HG03064 (cell line): ENCODE measurements at regions not wholly inside any gene's neighbourhood (a gene's known extent, or its start where the extent isn't known, plus 50 kb on each side); places are given as distances from the start of the nearest gene placed in this dataset.

Source experiments
- ATAC-seq: cut with Tn5 transposase; IDR thresholded peaks from one replicate; pipeline ENCODE4 v1.9.1; 2021; ENCODE audit warnings: low read depth; ENCODE audit not compliant: unreplicated experiment

DNA sequence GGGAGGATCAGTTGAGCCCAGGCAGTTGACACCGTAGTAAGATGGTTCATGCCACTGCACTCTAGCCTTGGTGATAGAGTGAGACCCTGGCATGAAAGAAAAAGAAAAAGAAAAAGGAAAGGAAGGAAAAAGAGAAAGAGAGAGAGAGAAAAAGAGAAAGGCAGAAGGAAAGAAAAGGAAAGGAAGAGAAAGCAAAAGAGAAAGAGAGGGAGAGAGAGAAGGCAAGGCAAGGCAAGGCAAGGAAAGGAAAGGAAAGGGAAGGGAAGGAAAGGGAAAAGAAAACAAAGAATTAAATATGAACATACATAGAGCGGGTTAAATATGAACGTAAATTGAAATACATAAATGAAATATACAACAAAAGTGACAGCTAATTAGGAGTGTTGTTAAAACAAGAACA, 167.5 kb upstream of the SETBP1 start:
- no peak for ATAC-seq

DNA sequence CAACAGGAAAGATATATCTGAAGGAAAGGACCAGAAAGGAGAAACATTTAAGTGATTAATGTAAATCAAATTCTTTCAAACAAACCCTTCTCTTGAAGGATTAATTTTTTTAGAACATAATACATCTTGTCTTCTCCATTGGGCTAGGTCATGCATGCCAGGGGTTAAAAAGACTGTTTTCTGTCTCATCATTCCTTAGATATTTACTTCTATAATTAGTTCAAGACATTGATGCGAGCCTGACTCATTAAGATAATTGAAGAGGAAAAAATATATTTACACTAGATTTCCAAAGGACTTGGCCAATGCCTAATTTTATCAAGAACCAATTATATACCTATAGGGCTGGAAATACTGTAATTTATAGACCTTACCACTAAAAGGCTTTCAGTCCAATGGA, 166.6 kb upstream of the SETBP1 start:
- ATAC-seq: no peak

DNA sequence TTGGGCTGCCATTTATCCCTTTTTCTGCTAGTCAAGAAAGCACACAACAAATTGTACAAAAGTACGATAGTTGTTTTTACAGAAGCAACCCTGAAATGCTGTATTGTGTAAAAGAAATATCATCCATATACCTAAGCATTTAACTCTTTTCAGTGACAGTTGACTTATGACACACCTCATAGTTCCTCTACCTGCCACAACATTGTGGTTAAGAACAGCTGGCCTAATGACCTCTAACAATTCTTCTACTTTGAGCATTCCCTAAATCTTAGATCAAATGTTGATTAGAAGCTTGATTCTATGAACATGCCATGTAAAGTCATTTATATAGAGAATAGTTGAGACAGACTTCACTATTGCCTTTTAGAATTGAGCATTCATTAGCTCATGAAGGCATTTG, 165.9 kb upstream of the SETBP1 start:
- no peak for ATAC-seq

DNA sequence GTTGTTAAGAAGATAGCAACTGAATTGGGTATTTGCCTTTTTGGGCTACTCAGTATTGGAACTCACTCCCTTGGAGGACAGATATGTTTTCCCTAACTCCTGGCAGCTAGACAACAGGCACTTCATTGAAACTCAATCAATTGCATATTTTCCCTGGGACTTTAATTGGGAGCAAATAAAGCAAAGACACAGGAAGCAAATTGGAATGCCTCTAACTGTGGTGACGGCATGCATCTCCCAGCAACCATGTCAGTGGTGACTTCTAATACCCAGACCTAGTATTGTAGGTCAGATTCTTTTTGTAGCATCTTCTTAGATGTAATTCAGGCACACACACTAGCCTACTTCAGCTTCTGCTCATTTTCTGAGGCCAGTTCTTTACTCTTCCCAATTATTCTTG, 164.2 kb upstream of the SETBP1 start:
- ATAC-seq: no peak

DNA sequence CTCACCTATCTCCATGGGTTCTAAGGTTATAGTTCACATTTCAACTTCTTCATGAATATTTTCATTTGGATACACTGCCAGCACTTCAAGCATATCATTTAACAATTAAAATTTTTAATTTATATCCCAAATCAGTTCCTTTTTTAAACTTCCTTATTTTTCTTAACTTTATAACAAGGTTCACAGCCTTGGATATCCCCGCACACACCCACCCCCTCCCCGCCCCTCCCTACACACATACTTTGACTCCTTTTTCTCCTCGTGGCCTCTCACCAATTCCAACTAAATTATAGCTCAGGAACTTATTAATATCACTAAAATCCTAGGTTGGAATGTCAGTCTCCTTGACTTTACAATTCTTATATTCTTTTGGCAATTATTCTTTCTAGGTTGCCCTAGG, 163.6 kb upstream of the SETBP1 start:
- no peak for ATAC-seq

DNA sequence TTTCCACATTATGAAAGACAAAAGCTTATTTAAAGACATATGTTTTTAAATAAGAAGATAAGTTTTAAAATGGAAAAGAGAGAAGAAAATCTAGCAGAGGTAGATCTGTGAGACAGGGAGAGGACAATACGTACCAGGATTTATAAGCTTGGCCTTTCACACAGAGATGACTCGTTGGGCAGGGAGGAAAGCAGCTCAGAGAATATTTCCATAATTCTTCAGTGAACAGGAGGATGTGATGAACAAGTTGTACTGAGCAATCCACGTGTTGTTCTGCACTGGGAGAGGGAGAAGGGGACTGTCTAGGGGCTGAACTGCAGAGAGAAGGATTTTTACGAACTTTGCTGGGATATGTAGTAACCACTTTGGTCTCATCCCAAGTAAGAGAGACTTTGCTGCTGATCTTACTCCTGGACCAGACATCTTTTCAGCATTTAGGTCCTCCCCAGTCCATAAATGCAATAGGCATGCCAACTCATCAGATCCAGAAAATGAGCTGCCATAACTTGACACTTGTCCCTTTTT, 162.5 kb upstream of the SETBP1 start:
- ATAC-seq: no peak

DNA sequence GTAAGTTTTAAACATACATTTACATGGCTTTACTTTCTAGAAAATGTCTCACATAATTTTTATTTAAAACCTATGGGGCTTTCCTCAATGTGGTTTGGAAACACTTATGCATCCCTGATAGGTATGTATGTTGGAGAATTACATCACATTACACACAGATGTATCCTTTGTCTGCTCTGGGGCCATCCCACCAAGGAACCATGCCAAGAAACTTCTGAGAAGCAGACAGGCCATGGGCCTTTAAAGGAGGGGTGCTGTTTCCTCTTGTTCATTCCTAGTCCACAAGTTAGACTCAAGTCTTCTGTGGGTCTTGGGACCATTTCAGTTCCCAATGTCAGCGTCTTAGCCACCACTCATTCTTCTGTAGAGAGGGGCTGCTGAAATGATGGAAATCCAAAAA, 162.0 kb upstream of the SETBP1 start:
- no peak for ATAC-seq

DNA sequence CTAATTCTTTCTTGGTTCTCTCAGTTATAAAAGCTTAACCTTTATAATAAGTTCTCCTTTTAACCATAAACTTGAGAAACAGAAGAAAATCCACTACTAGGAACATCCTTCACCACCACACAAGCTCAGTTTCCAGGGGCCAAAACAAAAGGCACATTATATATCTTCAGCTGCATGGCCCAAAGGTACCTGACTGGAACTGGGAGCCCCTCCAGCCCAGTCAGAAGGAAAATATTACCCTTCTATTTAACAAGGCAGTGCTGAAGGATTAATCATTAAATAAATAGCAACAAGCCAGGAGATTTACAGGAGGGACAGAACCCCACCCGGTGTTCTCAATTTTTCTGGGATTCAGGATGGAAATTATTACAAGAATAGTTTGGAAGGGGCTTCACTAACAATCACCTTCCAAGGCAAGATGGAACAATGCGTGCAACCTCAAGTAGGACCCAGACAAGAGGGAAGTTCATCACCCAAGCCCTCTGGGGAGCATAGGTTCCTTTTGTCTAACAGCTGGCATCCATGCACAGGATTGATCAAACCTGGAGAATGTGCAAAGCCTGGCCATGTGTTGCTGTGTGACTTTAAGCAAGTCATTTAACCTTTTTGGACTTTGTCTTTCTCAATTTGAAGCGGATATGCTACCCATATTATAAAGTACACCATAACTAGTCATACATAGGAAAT, 159.6 kb upstream of the SETBP1 start:
- ATAC-seq: no peak

DNA sequence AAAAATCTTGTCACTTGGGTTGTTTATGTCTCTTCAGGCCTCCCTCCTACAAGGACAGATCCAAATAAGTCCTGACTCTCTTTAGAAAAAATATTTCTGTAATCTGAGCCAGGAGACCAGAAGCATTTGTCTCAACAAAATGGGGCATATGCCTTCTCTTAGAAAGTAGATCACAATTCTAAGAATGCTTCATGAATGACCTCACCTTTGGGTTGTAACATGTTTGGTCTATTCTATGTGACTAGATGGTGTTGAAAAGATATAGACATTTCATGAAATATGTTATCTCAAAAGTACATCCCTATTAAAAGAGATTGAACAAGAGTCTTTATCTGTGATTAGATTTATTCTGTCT, 159.0 kb upstream of the SETBP1 start:
- no peak for ATAC-seq

DNA sequence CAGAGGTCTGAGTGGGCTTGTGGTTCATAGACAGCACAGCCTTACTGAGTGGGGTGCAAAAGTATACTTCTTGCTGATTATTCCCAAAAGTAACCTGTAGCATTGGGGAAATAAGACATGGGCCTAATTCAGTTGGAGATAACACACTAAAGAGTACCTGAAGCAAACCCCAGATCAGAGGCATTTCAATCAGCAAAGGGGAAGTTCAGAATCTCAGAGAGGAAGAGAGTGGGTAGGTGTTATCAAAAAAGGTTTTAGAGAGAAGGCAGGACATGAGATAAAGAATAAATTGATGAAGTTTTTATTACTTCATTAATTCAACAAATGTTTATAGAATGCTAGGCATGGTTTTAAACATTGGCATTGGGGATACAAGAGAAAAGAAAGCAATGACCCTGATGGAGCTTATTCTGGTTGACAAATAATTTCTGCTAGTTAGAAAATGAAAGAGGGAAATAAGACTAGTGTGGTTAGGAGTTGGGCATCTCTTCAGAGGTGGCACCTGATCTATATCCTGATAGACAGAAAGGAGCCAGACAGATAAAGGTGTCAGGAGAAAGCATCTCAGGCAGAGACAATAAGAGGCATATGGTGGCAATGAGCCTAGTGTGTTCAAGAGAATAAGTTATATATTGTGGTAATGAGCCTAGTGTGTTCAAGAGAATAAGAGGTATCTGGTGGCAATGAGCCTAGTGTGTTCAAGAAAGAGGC, 153.8 kb upstream of the SETBP1 start:
- no peak for ATAC-seq

DNA sequence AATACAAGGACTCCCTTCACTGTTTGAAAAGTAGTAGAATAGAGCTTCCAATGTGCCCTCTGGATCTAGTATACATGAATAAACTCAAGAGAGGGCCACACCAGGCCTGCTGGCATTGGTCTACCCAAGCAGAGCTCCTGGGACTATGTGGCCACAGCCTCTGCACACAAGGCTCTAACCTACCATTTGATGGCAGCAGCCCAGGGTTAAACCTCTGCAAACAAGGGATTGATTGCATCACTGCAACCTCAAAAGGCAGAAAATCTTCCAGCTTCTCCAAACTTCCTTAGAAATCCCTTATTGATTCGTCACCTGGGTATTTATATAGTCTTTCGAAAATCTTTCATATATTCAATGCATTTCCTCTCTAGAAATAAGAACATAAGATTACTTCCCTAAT, 147.6 kb upstream of the SETBP1 start:
- no peak for ATAC-seq

DNA sequence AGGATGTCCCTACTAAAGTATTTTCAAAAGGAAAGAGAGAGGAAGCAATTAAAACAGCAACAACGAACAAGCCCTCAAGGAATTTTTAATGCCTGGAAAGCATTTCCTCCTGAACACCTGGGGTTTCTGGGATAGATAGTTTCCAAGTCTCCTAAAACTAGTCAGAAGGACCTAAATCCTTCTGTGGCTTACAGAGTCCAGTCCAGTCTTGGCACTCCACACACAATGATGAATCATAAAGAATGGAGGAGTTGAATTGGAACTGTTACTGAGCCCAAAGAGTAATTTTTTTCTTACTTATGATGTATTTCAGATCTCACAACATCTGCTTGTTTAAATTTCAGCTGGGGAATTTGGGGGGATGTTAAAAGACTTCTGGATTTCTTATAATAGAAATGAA, 144.6 kb upstream of the SETBP1 start:
- no peak for ATAC-seq

DNA sequence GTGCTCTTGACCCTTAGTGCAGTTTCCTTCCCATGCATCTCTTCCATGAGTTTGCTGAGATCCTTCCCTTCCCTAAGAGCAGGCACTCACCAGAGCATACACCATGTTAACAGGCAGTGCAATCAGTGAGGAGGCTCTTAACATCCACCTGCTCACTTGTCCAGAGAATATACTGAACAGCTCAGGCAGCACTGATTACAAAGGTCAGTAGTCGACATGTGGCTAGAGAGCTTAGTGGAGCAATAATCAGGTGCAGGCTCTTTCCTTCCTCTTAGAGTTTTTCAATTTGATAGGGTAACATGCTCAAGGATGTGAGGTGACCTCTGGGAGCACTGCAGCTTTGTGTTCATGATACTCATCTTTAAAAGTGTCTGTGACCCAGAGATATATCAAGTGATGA, 144.1 kb upstream of the SETBP1 start:
- no peak for ATAC-seq

DNA sequence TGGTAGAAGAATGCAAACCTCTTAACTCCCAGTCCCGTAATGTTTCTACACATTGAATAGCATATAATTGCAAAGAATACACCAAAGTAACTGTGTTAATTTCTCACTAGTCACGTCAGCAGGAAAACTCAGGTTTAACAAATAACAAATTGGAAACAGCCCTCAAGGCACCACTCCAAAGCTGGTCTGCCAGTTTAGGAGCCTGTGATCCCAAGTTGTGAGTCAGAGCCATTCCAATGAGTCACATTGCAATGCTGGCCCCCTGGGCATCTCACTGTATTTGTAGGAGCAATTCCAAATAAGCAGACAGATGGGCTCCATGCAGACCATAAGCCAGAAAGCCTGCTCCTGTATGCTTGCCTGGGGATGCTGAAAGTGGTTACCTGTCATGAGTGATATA, 143.2 kb upstream of the SETBP1 start:
- no peak for ATAC-seq

DNA sequence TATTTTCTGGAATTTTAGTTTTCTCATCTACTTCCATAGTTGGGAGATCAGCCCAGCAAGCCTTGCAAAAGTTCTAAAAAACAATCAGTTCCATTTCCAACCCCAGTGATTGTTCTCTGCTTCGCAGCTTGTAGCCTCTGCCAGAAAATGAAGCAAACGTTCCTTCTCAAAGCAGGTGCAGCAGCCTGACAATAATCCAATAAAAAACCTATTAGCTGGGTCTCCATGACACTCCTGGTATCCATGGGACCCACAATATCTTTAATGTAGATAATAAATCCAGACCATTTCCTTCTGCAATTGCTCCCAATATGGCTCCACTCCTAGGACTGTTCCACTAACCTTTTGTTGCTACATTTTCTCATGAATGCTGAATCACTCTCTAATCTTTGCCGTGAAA, 140.8 kb upstream of the SETBP1 start:
- no peak for ATAC-seq

DNA sequence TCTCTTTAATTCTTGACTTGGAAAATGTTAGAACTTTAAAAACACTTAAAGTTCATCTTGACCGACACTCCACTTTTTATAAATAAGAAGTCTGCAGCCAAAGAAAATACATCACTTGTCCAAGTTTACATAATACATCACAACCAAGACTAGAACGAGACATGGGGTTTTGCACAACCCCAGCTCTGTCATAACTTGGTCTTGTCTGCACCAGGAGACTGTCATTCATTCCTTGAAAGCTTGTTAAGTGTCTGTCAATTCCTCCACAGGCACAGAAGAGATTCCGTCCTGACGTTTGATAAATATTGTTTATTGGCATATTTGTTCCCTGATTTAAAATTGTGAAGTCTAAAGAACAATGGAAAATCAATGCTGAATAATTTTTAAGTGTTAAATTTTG, 139.5 kb upstream of the SETBP1 start:
- ATAC-seq: no peak

DNA sequence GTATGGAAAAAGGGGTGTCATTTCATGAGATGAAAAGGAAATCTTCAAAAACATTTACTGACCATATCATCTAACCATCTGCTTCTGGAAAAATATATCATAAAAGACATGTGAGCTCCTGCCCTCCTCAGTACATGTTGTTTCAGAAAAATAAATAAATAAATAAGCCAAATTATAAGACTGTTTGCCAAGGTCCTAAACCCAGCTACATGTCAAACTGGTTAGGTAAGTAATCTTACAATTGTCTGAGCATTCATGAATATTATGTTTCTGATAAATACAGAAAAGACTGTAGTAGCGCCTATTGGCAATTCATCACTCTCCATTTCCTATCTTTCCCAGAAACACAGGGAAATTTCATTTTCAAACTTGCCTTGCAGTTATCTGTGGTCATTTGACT, 138.9 kb upstream of the SETBP1 start:
- no peak for ATAC-seq

DNA sequence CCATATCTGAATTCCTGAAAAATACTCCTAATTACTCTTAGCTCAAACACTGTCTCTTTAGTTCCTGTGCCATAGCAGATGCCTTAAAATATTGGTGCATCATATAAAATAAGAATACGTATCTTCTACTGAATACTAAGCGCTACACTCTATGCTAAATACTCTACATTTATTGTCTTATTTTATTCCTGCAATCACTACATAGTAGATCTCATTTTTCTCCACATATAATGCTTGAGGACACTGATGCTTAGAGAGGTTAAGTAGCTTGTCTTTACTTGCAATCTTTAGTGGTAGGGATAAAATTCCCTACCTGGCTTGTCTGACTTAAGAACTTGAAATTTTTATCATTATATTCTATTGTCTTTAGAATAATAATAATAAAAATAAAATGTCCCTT, 137.3 kb upstream of the SETBP1 start:
- no peak for ATAC-seq

DNA sequence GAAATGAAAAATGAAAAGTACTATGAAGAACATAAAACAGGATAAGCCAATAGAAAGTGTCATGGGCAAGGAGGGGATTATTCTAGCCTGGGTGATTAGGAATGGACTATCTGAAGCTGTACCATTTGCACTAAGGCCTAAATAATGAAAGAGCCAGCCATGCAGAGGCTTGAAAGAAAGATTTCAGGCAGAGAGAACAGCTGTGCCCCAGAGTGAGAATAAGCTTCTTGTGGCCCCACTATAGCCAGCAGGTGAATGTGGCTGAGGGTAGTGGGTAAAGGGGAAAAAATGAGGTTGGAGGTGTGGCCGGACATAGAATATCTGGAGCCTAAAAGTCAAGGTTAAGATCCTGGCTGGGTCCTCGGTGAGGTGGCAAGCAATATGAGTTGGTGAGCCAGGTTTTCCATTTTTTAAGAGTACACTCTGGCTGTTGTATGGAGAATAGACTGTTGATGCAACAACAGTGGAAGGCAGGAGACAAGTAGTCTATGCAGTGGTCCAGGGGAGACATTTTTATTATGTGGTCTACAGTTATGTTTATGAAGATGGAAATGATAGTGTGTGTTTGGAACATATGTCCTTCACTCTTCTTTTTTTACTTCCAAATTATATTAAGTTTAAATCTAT, 135.2 kb upstream of the SETBP1 start:
- no peak for ATAC-seq

DNA sequence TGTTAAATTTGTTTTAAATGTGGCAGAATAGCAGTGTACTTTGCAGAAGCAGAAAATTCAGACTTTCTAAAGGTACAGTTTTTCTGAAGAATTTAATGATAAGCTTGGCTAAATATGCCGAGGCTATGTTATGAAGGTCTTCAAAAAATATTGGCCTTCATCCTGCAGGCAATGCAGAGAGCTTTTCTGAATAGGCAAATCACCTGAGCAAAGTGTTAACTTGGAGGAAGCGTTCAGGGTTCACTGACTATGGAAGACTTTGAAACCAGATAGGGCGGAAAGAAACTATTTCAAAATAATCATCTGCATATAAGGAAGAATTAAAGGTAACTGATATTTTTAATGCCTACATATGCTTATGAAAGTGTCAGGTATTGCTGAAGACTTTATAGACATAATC, 133.7 kb upstream of the SETBP1 start:
- ATAC-seq: no peak

DNA sequence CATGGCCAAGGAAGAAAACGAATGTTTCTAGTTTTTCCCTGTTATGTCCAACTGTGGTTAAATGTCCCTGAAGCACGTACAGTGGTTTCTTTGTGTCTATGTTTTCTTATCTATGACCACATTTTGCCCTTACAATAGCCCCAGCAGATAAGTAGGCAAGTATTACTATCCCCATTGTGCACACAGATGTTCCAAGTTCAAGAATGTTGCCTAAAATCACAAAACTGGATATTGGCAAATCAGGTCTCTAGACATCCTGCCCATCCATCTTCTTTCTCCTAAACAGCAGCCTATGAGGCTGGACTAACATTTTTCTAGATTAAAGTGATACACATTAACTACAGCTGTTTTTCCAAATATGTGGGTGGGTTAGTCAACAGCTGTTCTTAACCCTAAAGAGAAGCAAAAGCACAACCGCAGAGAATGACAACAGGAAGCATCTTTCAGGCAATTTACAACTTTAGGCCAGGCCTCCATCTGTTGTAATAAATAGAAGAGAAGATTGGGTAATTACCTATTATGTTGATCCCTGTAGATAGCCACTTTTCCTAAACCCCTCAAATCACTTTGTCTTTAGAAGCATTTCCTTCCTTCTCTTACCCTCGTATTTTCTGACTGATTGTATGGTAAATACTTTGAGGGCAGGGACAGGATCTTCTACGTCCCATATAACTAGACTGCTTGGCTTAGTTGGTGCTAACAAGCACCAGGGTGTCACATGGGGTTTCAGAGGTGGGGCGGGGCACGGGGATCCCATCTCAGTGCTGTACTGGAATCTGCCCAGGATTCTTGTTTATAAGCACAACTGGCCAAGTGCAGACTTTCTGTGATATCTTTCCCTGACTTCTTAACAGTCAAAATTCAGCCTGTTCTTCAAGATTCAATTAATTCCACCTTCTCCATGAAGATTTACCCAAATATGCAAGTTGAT, 132.1 kb upstream of the SETBP1 start:
- no peak for ATAC-seq
